HCT116 (cell line): ENCODE measurements at regions not wholly inside any gene's neighbourhood (a gene's known extent, or its start where the extent isn't known, plus 50 kb on each side); places are given as distances from the start of the nearest gene placed in this dataset.

Source experiments
- ATAC-seq: fragments of 200-7000 bp; cut with Tn5 transposase; 2 replicates; pipeline ENCODE4 v1.9.1; 2020; ENCODE audit warnings: mild to moderate bottlenecking, moderate library complexity
- BruUV-seq: library from RNA; stranded (reverse); fragments of 400-500 nt; replicated peaks from 2 replicates; lab custom pipeline; 2021; lab: Mats Ljungman, UMichigan
- CTCF ChIA-PET: fragments of 300-600 bp; sonication (Branson Sonifier 250); formaldehyde crosslinking; loops from one replicate; lab custom pipeline; 2021; ENCODE audit warnings: antibody characterized with exemption; lab: Charles Lee
- POLR2A ChIA-PET: fragments of 300-600, 350-600 bp; sonication (Branson Sonifier 250); formaldehyde crosslinking; loops from one replicate; lab custom pipeline; 2021; ENCODE audit warnings: antibody characterized with exemption; lab: Charles Lee
- RAD21 ChIA-PET, 2 experiments: fragments of 300-600 bp; sonication (Branson Sonifier 250); formaldehyde crosslinking; loops; one replicate each; lab custom pipeline; 2023; ENCODE audit warnings: low total read pairs in 2 of 2; ENCODE audit not compliant: uncharacterized antibody in 2 of 2, unreplicated experiment in 2 of 2, low non-redundant PET in 1 of 2; lab: Charles Lee
- DNase-seq: peaks from one replicate; pipeline ENCODE4 v3.0.0-alpha.2; 2010; ENCODE audit warnings: low read depth, low spot score
- H2AFZ ChIP-seq: fragments of 200-600 bp; shearing (Covaris generic), sonication (generic); 2 replicates; pipeline ENCODE4 v1.6.1; 2017; ENCODE audit warnings: low read depth, mixed run types, mixed read lengths, antibody characterized with exemption, low read length; ENCODE audit not compliant: poor library complexity, severe bottlenecking
- H3K27ac ChIP-seq: 2 replicates; pipeline ENCODE4 v1.5.1; 2012; ENCODE audit warnings: low read depth, low read length
- H3K27me3 ChIP-seq: fragments of 200-600 bp; sonication (generic); 2 replicates; pipeline ENCODE4 v1.6.1; 2016; ENCODE audit warnings: mixed run types, low read length, mixed read lengths; ENCODE audit not compliant: insufficient read depth
- H3K36me3 ChIP-seq, 2 experiments: fragments of 200-500 bp in 1 of 2; fragments of 200-600 bp in 1 of 2; sonication (Bioruptor generic) in 1 of 2; sonication (generic) in 1 of 2; 2 replicates each; pipeline versions ENCODE4 v1.5.1 to v1.6.1; 2014 to 2016; ENCODE audit warnings: low read length in 2 of 2, inconsistent platforms in 1 of 2, mixed read lengths in 1 of 2, mixed run types in 1 of 2; ENCODE audit not compliant: insufficient read depth in 2 of 2, control insufficient read depth in 1 of 2
- H3K4me1 ChIP-seq, 2 experiments: fragments of 200-600 bp in 1 of 2; sonication (generic) in 1 of 2; 2 replicates each; pipeline versions ENCODE4 v1.5.1 to v1.6.1; 2012 to 2017; ENCODE audit warnings: low read length in 2 of 2, inconsistent platforms in 1 of 2, mild to moderate bottlenecking in 1 of 2, mixed read lengths in 1 of 2, mixed run types in 1 of 2, moderate library complexity in 1 of 2; ENCODE audit not compliant: insufficient read depth in 2 of 2, control insufficient read depth in 1 of 2
- H3K4me2 ChIP-seq: fragments of 200-600 bp; sonication (generic); 2 replicates; pipeline ENCODE4 v1.6.1; 2017; ENCODE audit warnings: mixed run types, low read length, mixed read lengths
- H3K4me3 ChIP-seq, 2 experiments: fragments of 200-600 bp in 1 of 2; sonication (generic) in 1 of 2; replicated peaks in 1 of 2; 2 replicates each; pipeline ENCODE4 v1.5.1; 2011 to 2016; ENCODE audit warnings: low read length in 2 of 2, control low read depth in 1 of 2, low read depth in 1 of 2, mild to moderate bottlenecking in 1 of 2, mixed read lengths in 1 of 2, mixed run types in 1 of 2
- H3K79me2 ChIP-seq: fragments of 200-600 bp; sonication (generic); 2 replicates; pipeline ENCODE4 v1.6.1; 2017; ENCODE audit warnings: mild to moderate bottlenecking, mixed run types, low read length, moderate library complexity, mixed read lengths; ENCODE audit not compliant: insufficient read depth
- H3K9ac ChIP-seq: fragments of 200-600 bp; sonication (generic); 2 replicates; pipeline ENCODE4 v1.6.1; 2016; ENCODE audit warnings: low read length, mixed read lengths
- H3K9me2 ChIP-seq: fragments of 200-600 bp; sonication (generic), shearing (Covaris generic); 2 replicates; pipeline ENCODE4 v1.6.1; 2017; ENCODE audit warnings: mixed run types, mild to moderate bottlenecking, moderate library complexity; ENCODE audit not compliant: insufficient read depth
- H3K9me3 ChIP-seq, 2 experiments: fragments of 200-500 bp in 1 of 2; fragments of 200-600 bp in 1 of 2; sonication (Bioruptor generic) in 1 of 2; sonication (generic) in 1 of 2; 2 replicates each; pipeline ENCODE4 v1.6.1; 2014 to 2017; ENCODE audit warnings: low read length in 2 of 2, mixed read lengths in 2 of 2, inconsistent platforms in 1 of 2, low read depth in 1 of 2, mild to moderate bottlenecking in 1 of 2, mixed run types in 1 of 2, moderate library complexity in 1 of 2; ENCODE audit not compliant: control insufficient read depth in 1 of 2, insufficient read depth in 1 of 2
- H4K20me1 ChIP-seq: fragments of 200-600 bp; sonication (generic), shearing (Covaris generic); 2 replicates; pipeline ENCODE4 v1.6.1; 2017; ENCODE audit warnings: mixed run types, mild to moderate bottlenecking, moderate library complexity; ENCODE audit not compliant: insufficient read depth
- CBX3 ChIP-seq: IDR thresholded peaks from 2 replicates; pipeline ENCODE4 v1.6.1; 2012; ENCODE audit warnings: low read depth
- CEBPB ChIP-seq: IDR thresholded peaks from 2 replicates; pipeline ENCODE4 v1.6.1; 2012; ENCODE audit warnings: low read depth
- ELF1 ChIP-seq: IDR thresholded peaks from 2 replicates; pipeline ENCODE4 v1.6.1; 2012; ENCODE audit warnings: low read depth, borderline replicate concordance
- EZH2 ChIP-seq: fragments of 200-600 bp; sonication (generic); IDR thresholded peaks from 2 replicates; pipeline ENCODE4 v1.6.1; 2017; ENCODE audit warnings: antibody characterized with exemption, mixed run types
- EZH2phosphoT487 ChIP-seq: fragments of 200-600 bp; IDR thresholded peaks from 2 replicates; pipeline ENCODE4 v1.6.1; 2018; ENCODE audit warnings: antibody characterized with exemption, borderline replicate concordance
- FOSL1 ChIP-seq: IDR thresholded peaks from 2 replicates; pipeline ENCODE4 v1.6.1; 2012; ENCODE audit warnings: low read depth
- POLR2A ChIP-seq: IDR thresholded peaks from 2 replicates; pipeline ENCODE4 v1.7.0; 2011; ENCODE audit warnings: borderline replicate concordance; ENCODE audit not compliant: insufficient read depth, insufficient read length; ENCODE audit errors: extremely low read depth
- POLR2AphosphoS5 ChIP-seq: IDR thresholded peaks from 2 replicates; pipeline ENCODE4 v1.6.1; 2011; ENCODE audit warnings: mild to moderate bottlenecking, low read depth, low read length, moderate library complexity
- RAD21 ChIP-seq: IDR thresholded peaks from 2 replicates; pipeline ENCODE4 v1.6.1; 2012; ENCODE audit warnings: low read depth, mild to moderate bottlenecking
- SIN3A ChIP-seq: IDR thresholded peaks from 2 replicates; pipeline ENCODE4 v1.6.1; 2012; ENCODE audit warnings: low read depth
- SP1 ChIP-seq: IDR thresholded peaks from 2 replicates; pipeline ENCODE4 v1.6.1; 2012; ENCODE audit warnings: low read depth
- SRF ChIP-seq: IDR thresholded peaks from 2 replicates; pipeline ENCODE4 v1.6.1; 2012; ENCODE audit warnings: low read depth
- TCF7L2 ChIP-seq: IDR thresholded peaks from 2 replicates; pipeline ENCODE4 v1.7.0; 2011; ENCODE audit warnings: borderline replicate concordance, inconsistent platforms; ENCODE audit not compliant: insufficient read depth, insufficient read length; ENCODE audit errors: extremely low read depth
- YY1 ChIP-seq: IDR thresholded peaks from 2 replicates; pipeline ENCODE4 v1.6.1; 2011; ENCODE audit warnings: low read length, low read depth, moderate library complexity, mild to moderate bottlenecking; ENCODE audit not compliant: insufficient replicate concordance; ENCODE audit errors: extremely low read depth
- ZFX ChIP-seq: fragments of 450-650 bp; IDR thresholded peaks from 2 replicates; pipeline ENCODE4 v1.6.1; 2017
- ZNF274 ChIP-seq: fragments of 200-500 bp; sonication (Bioruptor generic); IDR thresholded peaks from 2 replicates; pipeline ENCODE4 v1.6.1; 2014; ENCODE audit warnings: mild to moderate bottlenecking, low read depth, low read length, inconsistent platforms
- intact Hi-C: fragments of 100-400 bp; cut with micrococcal nuclease; formaldehyde crosslinking; loops from 2 replicates; pipeline ENCODE4 v1.10.0; 2022
- TF ChIP-seq, protein P1 (sequence below), 3 experiments: fragments of 200-600 bp in 1 of 3; sonication (generic) in 1 of 3; IDR thresholded peaks in 2 of 3; conservative IDR thresholded peaks in 1 of 3; 2 replicates each; pipeline ENCODE4 v1.5.1; 2012 to 2017; ENCODE audit warnings: low read depth in 2 of 3, low read length in 2 of 3, antibody characterized with exemption in 1 of 3, borderline replicate concordance in 1 of 3, control low read depth in 1 of 3, mild to moderate bottlenecking in 1 of 3, mixed read lengths in 1 of 3, mixed run types in 1 of 3, moderate library complexity in 1 of 3; ENCODE audit not compliant: insufficient read depth in 1 of 3
- TF ChIP-seq, protein P2 (sequence below): IDR thresholded peaks from 2 replicates; pipeline ENCODE4 v1.6.1; 2012; ENCODE audit warnings: low read depth
- TF ChIP-seq, protein P3 (sequence below): IDR thresholded peaks from 2 replicates; pipeline ENCODE4 v1.6.1; 2012

DNA sequence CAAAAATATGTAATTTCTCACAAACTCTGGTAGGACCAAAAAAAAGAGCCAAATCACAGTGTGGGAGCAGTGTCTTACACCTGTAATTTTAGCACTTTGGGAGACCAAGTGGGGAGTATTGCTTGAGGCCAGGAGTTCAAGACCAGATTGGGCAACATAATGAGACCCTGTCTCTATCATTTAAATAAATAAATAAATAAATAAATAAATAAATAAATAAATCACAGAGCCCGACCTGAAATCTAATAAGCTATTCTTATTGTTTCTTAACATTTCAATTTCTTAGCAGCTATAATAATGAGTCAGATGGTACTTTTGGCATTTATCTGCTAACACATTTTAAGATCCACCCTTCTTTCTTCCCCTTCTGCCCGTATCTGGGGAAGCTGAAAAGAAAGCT is 1229.6 kb downstream of the SUCLG1 start (continued):
- no peak for TF ChIP-seq SP1
- TF ChIP-seq YY1, result no peak
- TF ChIP-seq, protein P1, sequence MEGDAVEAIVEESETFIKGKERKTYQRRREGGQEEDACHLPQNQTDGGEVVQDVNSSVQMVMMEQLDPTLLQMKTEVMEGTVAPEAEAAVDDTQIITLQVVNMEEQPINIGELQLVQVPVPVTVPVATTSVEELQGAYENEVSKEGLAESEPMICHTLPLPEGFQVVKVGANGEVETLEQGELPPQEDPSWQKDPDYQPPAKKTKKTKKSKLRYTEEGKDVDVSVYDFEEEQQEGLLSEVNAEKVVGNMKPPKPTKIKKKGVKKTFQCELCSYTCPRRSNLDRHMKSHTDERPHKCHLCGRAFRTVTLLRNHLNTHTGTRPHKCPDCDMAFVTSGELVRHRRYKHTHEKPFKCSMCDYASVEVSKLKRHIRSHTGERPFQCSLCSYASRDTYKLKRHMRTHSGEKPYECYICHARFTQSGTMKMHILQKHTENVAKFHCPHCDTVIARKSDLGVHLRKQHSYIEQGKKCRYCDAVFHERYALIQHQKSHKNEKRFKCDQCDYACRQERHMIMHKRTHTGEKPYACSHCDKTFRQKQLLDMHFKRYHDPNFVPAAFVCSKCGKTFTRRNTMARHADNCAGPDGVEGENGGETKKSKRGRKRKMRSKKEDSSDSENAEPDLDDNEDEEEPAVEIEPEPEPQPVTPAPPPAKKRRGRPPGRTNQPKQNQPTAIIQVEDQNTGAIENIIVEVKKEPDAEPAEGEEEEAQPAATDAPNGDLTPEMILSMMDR (IDR thresholded peaks at IDR 0.05 in 2 of 3, conservative IDR thresholded peaks at IDR 0.05 in 1 of 3; ENCODE audit: borderline replicate concordance in 1 of 3, insufficient read depth in 1 of 3, low read depth in 2 of 3, low read length in 2 of 3), result no peak
- TF ChIP-seq, all 23 proteins: peak for 0

DNA sequence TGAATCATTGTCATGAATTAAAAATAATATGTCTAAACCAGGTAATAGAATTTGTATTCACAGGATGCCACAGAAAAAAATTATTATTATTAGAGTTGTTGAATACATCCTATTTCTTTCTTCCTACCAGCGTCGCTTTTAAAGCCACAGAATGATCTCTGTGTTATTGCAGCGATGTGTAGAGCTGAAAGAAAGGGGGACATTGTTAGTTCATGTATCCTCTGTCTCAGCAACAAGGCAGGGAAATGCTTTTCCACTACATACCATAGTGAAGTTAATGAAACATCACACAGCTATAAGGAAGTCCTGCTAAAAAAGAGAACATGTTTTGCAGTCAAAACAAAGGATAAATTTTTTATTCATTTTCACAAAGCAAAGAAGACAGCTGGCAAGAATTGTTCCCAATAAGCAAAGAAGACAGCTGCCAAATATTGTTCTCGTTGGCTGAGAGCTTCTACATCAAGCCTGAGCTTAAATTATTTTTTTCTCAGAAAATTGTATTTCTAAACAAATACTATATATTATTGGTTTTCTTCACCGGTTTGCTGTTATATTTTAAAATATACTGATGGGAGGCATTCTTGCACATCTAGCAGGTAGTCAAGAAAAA is 1234.4 kb downstream of the SUCLG1 start:
- no peaks in the 10 kb centered on the region for H3K9me3 ChIP-seq
- H4K20me1 ChIP-seq, result no peaks in the 10 kb centered on the region
- H2AFZ ChIP-seq, result no peak overlapping the region
- H3K27ac ChIP-seq, result no peak overlapping the region
- H3K4me3 ChIP-seq, result no peak overlapping the region
- H3K4me2 ChIP-seq, result no peak overlapping the region
- no peak overlapping the region for H3K9ac ChIP-seq
- no peaks in the 10 kb centered on the region for H3K9me2 ChIP-seq
- DNase-seq (no peak), ATAC-seq (no peak)
- no peaks in the 10 kb centered on the region for H3K36me3 ChIP-seq
- H3K4me1 ChIP-seq, result no peaks in the 10 kb centered on the region
- H3K79me2 ChIP-seq, result no peaks in the 10 kb centered on the region
- CTCF ChIA-PET, result interaction anchor here (2.2 kb wide), 1 partner anchor 28 kb away, joined by 6 read pairs; no protein-coding TSS in a partner anchor
- intact Hi-C loops, result no loop called here
- H3K27me3 ChIP-seq, result no peaks in the 10 kb centered on the region
- RAD21 ChIA-PET, result no interaction called here
- no TSS peak for BruUV-seq
- POLR2A ChIA-PET, result no interaction called here
- TF ChIP-seq ZFX (no peak), ZNF274 (no peak), TCF7L2 (no peak), FOSL1 (no peak), CBX3 (no peak), SIN3A (no peak), SRF (no peak), ELF1 (no peak), SP1 (no peak), POLR2AphosphoS5 (no peak), CEBPB (no peak), RAD21 (no peak), YY1 (no peak), EZH2phosphoT487 (no peak), POLR2A (no peak), EZH2 (no peak)
- TF ChIP-seq, protein P2, sequence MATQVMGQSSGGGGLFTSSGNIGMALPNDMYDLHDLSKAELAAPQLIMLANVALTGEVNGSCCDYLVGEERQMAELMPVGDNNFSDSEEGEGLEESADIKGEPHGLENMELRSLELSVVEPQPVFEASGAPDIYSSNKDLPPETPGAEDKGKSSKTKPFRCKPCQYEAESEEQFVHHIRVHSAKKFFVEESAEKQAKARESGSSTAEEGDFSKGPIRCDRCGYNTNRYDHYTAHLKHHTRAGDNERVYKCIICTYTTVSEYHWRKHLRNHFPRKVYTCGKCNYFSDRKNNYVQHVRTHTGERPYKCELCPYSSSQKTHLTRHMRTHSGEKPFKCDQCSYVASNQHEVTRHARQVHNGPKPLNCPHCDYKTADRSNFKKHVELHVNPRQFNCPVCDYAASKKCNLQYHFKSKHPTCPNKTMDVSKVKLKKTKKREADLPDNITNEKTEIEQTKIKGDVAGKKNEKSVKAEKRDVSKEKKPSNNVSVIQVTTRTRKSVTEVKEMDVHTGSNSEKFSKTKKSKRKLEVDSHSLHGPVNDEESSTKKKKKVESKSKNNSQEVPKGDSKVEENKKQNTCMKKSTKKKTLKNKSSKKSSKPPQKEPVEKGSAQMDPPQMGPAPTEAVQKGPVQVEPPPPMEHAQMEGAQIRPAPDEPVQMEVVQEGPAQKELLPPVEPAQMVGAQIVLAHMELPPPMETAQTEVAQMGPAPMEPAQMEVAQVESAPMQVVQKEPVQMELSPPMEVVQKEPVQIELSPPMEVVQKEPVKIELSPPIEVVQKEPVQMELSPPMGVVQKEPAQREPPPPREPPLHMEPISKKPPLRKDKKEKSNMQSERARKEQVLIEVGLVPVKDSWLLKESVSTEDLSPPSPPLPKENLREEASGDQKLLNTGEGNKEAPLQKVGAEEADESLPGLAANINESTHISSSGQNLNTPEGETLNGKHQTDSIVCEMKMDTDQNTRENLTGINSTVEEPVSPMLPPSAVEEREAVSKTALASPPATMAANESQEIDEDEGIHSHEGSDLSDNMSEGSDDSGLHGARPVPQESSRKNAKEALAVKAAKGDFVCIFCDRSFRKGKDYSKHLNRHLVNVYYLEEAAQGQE, result no peak
- TF ChIP-seq, protein P3, sequence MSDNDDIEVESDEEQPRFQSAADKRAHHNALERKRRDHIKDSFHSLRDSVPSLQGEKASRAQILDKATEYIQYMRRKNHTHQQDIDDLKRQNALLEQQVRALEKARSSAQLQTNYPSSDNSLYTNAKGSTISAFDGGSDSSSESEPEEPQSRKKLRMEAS, result no peak
